ENCODE measurements at regions not wholly inside any gene's neighbourhood (a gene's known extent, or its start where the extent isn't known, plus 50 kb on each side); places are given as distances from the start of the nearest gene placed in this dataset.

DNA sequence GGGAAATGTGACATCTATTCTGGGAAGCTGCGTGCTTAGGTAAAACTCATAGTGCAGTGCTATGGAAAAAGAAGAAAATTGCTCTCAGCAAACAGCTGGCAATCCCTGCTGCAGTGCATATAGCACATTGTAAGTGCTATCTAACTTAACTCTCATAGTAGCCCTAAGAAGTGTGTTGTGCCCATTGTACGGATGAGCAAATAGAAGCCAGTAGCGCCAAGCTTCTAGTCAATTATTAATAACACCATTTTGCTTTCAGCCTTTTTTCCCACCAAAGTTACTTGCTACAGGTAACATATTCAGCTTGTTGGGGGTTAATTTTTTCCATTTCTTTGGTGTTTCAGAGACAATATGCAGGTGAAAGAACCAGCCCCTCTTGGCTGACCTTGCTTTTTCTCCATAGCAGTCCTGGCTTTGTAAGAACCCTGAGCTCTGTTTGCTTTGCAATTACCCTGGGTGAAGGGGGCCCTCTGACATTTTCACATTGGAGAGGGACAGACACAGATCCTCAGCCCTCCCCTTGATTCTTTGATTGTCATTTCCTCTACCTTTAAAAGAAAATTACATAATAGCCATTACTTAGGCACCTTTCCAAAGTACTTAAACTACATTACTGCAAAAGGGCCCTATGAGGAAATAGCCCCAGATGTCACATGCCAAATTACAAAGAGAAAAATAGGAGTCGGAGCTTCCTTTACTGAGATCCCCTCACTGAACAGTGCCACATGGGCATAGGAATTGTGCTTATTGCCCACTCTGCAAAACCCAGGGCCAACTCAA, 576.2 kb upstream of the TBX3 start:
- Mint-ChIP-seq H3K4me3 (ENCODE audit: unreplicated experiment) (no peak overlapping the region), H3K4me1 (ENCODE audit: unreplicated experiment) (no peaks in the 10 kb centered on the region), H3K36me3 (ENCODE audit: low read depth, unreplicated experiment) (no peaks in the 10 kb centered on the region), H3K9me3 (ENCODE audit: unreplicated experiment) (no peaks in the 10 kb centered on the region), H3K27me3 (ENCODE audit: unreplicated experiment) (no peaks in the 10 kb centered on the region), H3K27ac (ENCODE audit: unreplicated experiment) (no peak overlapping the region)
- TF ChIP-seq, protein P1, sequence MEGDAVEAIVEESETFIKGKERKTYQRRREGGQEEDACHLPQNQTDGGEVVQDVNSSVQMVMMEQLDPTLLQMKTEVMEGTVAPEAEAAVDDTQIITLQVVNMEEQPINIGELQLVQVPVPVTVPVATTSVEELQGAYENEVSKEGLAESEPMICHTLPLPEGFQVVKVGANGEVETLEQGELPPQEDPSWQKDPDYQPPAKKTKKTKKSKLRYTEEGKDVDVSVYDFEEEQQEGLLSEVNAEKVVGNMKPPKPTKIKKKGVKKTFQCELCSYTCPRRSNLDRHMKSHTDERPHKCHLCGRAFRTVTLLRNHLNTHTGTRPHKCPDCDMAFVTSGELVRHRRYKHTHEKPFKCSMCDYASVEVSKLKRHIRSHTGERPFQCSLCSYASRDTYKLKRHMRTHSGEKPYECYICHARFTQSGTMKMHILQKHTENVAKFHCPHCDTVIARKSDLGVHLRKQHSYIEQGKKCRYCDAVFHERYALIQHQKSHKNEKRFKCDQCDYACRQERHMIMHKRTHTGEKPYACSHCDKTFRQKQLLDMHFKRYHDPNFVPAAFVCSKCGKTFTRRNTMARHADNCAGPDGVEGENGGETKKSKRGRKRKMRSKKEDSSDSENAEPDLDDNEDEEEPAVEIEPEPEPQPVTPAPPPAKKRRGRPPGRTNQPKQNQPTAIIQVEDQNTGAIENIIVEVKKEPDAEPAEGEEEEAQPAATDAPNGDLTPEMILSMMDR (IDR thresholded peaks at IDR 0.05; ENCODE audit: unreplicated experiment), result no peak
- no peak for DNase-seq (ENCODE audit: low spot score)

- Mint-ChIP-seq H3K27me3 (ENCODE audit: unreplicated experiment) (no peaks in the 10 kb centered on the region), H3K4me3 (ENCODE audit: unreplicated experiment) (no peak overlapping the region), H3K36me3 (ENCODE audit: low read depth, unreplicated experiment) (no peaks in the 10 kb centered on the region), H3K9me3 (ENCODE audit: unreplicated experiment) (no peaks in the 10 kb centered on the region), H3K27ac (ENCODE audit: unreplicated experiment) (no peak overlapping the region), H3K4me1 (ENCODE audit: unreplicated experiment) (no peaks in the 10 kb centered on the region)
- DNase-seq (ENCODE audit: low spot score), result no peak
- TF ChIP-seq, protein P1 (IDR thresholded peaks at IDR 0.05; ENCODE audit: unreplicated experiment), result no peak
Observed at GRCh38 chr12:115257791-115258190, 573.8 kb upstream of the TBX3 start.

DNA sequence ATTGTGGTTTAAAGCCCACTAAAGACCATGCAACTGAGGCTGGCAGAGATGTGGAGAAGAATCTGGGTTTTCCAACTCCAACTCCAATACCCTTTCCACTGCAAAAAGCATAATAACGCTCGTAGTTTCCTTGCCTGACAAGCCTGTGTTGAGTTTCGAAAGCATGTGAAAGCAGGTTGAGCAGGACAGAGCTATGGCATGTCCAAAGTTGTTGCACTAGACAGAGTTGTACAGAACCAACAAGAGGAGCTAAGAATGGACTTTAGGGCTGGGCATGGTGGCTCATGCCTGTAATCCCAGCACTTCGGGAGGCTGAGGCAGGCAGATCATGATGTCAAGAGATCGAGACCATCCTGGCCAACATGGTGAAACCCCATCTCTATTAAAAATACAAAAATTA, 572.0 kb upstream of the TBX3 start:
- H3K36me3 Mint-ChIP-seq (ENCODE audit: low read depth, unreplicated experiment), result no peaks in the 10 kb centered on the region
- no peaks in the 10 kb centered on the region for H3K27me3 Mint-ChIP-seq (ENCODE audit: unreplicated experiment)
- no peak overlapping the region for H3K4me3 Mint-ChIP-seq (ENCODE audit: unreplicated experiment)
- no peak overlapping the region for H3K27ac Mint-ChIP-seq (ENCODE audit: unreplicated experiment)
- TF ChIP-seq, protein P1 (IDR thresholded peaks at IDR 0.05; ENCODE audit: unreplicated experiment), result no peak
- H3K4me1 Mint-ChIP-seq (ENCODE audit: unreplicated experiment), result no peaks in the 10 kb centered on the region
- H3K9me3 Mint-ChIP-seq (ENCODE audit: unreplicated experiment), result no peaks in the 10 kb centered on the region
- no peak for DNase-seq (ENCODE audit: low spot score)

DNA sequence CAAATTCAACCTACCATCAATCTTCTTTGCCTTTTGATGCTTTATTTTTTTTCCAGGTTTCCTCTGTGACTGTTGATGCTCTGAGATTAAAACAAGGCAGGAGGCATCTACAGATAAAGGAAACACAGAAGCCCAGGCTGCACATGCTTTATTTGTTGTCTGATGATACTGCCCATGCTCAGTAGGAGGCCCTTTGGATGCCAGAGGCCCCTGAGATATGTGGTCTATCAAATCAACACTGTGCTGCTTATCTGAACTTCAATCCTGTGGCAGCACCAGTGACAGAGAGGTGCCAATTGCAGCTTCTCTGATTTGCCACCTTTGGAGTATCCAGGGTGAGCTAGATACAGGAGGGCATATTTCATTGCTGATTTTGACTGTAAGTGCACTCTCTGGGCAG, 571.3 kb upstream of the TBX3 start:
- no peaks in the 10 kb centered on the region for H3K27me3 Mint-ChIP-seq (ENCODE audit: unreplicated experiment)
- no peak overlapping the region for H3K27ac Mint-ChIP-seq (ENCODE audit: unreplicated experiment)
- no peaks in the 10 kb centered on the region for H3K4me1 Mint-ChIP-seq (ENCODE audit: unreplicated experiment)
- no peaks in the 10 kb centered on the region for H3K9me3 Mint-ChIP-seq (ENCODE audit: unreplicated experiment)
- no peak for DNase-seq (ENCODE audit: low spot score)
- no peak overlapping the region for H3K4me3 Mint-ChIP-seq (ENCODE audit: unreplicated experiment)
- H3K36me3 Mint-ChIP-seq (ENCODE audit: low read depth, unreplicated experiment), result no peaks in the 10 kb centered on the region
- TF ChIP-seq, protein P1 (IDR thresholded peaks at IDR 0.05; ENCODE audit: unreplicated experiment), result no peak

GRCh38 chr12:115253049-115253448, 569.1 kb upstream of the TBX3 start:
- Mint-ChIP-seq H3K36me3 (ENCODE audit: low read depth, unreplicated experiment) (no peaks in the 10 kb centered on the region), H3K27me3 (ENCODE audit: unreplicated experiment) (no peaks in the 10 kb centered on the region), H3K27ac (ENCODE audit: unreplicated experiment) (no peak overlapping the region), H3K9me3 (ENCODE audit: unreplicated experiment) (no peaks in the 10 kb centered on the region), H3K4me3 (ENCODE audit: unreplicated experiment) (no peak overlapping the region), H3K4me1 (ENCODE audit: unreplicated experiment) (no peaks in the 10 kb centered on the region)
- TF ChIP-seq, protein P1 (IDR thresholded peaks at IDR 0.05; ENCODE audit: unreplicated experiment), result no peak
- no peak for DNase-seq (ENCODE audit: low spot score)
